Gastrocnemius medialis (tissue), 4 donors: ENCODE measurements at regions not wholly inside any gene's neighbourhood (a gene's known extent, or its start where the extent isn't known, plus 50 kb on each side); places are given as distances from the start of the nearest gene placed in this dataset.

Experiments used
- ATAC-seq, 2 donors: fragments of 150-250 bp; one replicate each; pipeline ENCODE4 v1.9.1; 2016
- DNase-seq, 2 donors: peaks; one replicate each; pipeline ENCODE4 v3.0.0-alpha.2; 2019
- H3K27ac ChIP-seq, 4 donors: fragments of 200-600 bp; sonication (generic); 1 replicate in 1 of 4; 2 replicates in 3 of 4; pipeline ENCODE4 v1.5.1; 2016 to 2018; ENCODE audit warnings: mild to moderate bottlenecking in 2 of 4, moderate library complexity in 1 of 4
- H3K27me3 ChIP-seq, 3 donors: fragments of 200-600 bp; sonication (generic) in 2 of 3; 1 replicate in 1 of 3; 2 replicates in 2 of 3; pipeline versions ENCODE4 v1.5.1 to v1.6.0; 2016 to 2019; ENCODE audit warnings: mild to moderate bottlenecking in 1 of 3, moderate library complexity in 1 of 3
- H3K36me3 ChIP-seq, 2 donors: fragments of 200-600 bp; sonication (generic) in 1 of 2; one replicate each; pipeline ENCODE4 v1.5.1; 2017 to 2018
- H3K4me1 ChIP-seq, 2 donors: fragments of 200-600 bp; sonication (generic) in 1 of 2; one replicate each; pipeline ENCODE4 v1.5.1; 2016 to 2017; ENCODE audit warnings: mild to moderate bottlenecking in 2 of 2
- H3K4me3 ChIP-seq, 4 donors: fragments of 200-600 bp; sonication (generic) in 3 of 4; 1 replicate in 1 of 4; 2 replicates in 3 of 4; pipeline ENCODE4 v1.5.1; 2016 to 2019; ENCODE audit warnings: mild to moderate bottlenecking in 2 of 4
- H3K9me3 ChIP-seq, 3 donors: fragments of 200-600 bp; sonication (generic) in 2 of 3; 1 replicate in 1 of 3; 2 replicates in 2 of 3; pipeline ENCODE4 v1.5.1; 2016 to 2019
- CTCF ChIP-seq, 5 experiments: fragments of 450-650 bp in 3 of 5; fragments of 200-600 bp in 2 of 5; sonication (generic) in 2 of 5; IDR thresholded peaks in 4 of 5; conservative IDR thresholded peaks in 1 of 5; 1 replicate in 4 of 5; 2 replicates in 1 of 5; pipeline ENCODE4 v1.5.1; 2016 to 2019; ENCODE audit warnings: antibody characterized with exemption in 5 of 5, mild to moderate bottlenecking in 3 of 5, moderate library complexity in 3 of 5
- POLR2A ChIP-seq, 2 donors: fragments of 450-650 bp; IDR thresholded peaks; one replicate each; pipeline ENCODE4 v1.6.1; 2017; ENCODE audit warnings: antibody characterized with exemption in 2 of 2, mild to moderate bottlenecking in 2 of 2, moderate library complexity in 2 of 2
- in situ Hi-C, 4 donors: fragments of 200-750 bp; cut with MboI; loops; one replicate each; pipeline versions ENCODE4 v1.15.0 to v1.8.0; 2017; ENCODE audit warnings: low sequenced_read_pairs in 4 of 4
- intact Hi-C: fragments of 100-400 bp; cut with DNase I; formaldehyde crosslinking; loops from one replicate; pipeline ENCODE4 v1.15.1; 2023; ENCODE audit warnings: low total_unique reads

- H3K4me3 ChIP-seq, result no peak overlapping the region
- DNase-seq (no peak), ATAC-seq (no peak)
- H3K36me3 ChIP-seq, result no peaks in the 10 kb centered on the region
- H3K9me3 ChIP-seq, result no peaks in the 10 kb centered on the region
- TF ChIP-seq POLR2A (IDR thresholded peaks at IDR 0.05) (no peak), CTCF (IDR thresholded peaks at IDR 0.05 in 4 of 5, conservative IDR thresholded peaks at IDR 0.05 in 1 of 5) (no peak)
- in situ Hi-C loops (no loop called here), intact Hi-C loops (no loop called here)
- no peaks in the 10 kb centered on the region for H3K4me1 ChIP-seq
- H3K27ac ChIP-seq, result no peak overlapping the region
- H3K27me3 ChIP-seq, result no peaks in the 10 kb centered on the region
Observed at GRCh38 chr10:28733245-28733644, 55.9 kb downstream of the BAMBI start.

- DNase-seq, result no peak
- Histone ChIP-seq H3K4me3 (no peak overlapping the region), H3K4me1 (no peaks in the 10 kb centered on the region), H3K9me3 (no peaks in the 10 kb centered on the region), H3K36me3 (no peaks in the 10 kb centered on the region), H3K27me3 (no peaks in the 10 kb centered on the region), H3K27ac (no peak overlapping the region)
- in situ Hi-C loops (no loop called here), intact Hi-C loops (no loop called here)
- no peak for TF ChIP-seq CTCF (IDR thresholded peaks at IDR 0.05 in 4 of 5, conservative IDR thresholded peaks at IDR 0.05 in 1 of 5)
- TF ChIP-seq POLR2A (IDR thresholded peaks at IDR 0.05), result no peak
- no peak for ATAC-seq
Observed at GRCh38 chr10:28733647-28734046, 56.3 kb downstream of the BAMBI start.

GRCh38 chr10:28734938-28735759 lies 57.8 kb downstream of the BAMBI start:
- H3K36me3 ChIP-seq, result no peaks in the 10 kb centered on the region
- no peak overlapping the region for H3K27ac ChIP-seq
- ATAC-seq (no peak), DNase-seq (no peak)
- TF ChIP-seq POLR2A (IDR thresholded peaks at IDR 0.05) (no peak), CTCF (IDR thresholded peaks at IDR 0.05 in 4 of 5, conservative IDR thresholded peaks at IDR 0.05 in 1 of 5) (no peak)
- no peaks in the 10 kb centered on the region for H3K4me1 ChIP-seq
- no peaks in the 10 kb centered on the region for H3K27me3 ChIP-seq
- in situ Hi-C loops, result no loop called here
- H3K4me3 ChIP-seq, result no peak overlapping the region
- intact Hi-C loops, result no loop called here
- H3K9me3 ChIP-seq, result no peaks in the 10 kb centered on the region

GRCh38 chr10:28737096-28737495 lies 59.8 kb downstream of the BAMBI start:
- no peaks in the 10 kb centered on the region for H3K9me3 ChIP-seq
- TF ChIP-seq CTCF (IDR thresholded peaks at IDR 0.05 in 4 of 5, conservative IDR thresholded peaks at IDR 0.05 in 1 of 5) (no peak), POLR2A (IDR thresholded peaks at IDR 0.05) (no peak)
- in situ Hi-C loops, result no loop called here
- intact Hi-C loops, result no loop called here
- no peak for ATAC-seq
- no peaks in the 10 kb centered on the region for H3K36me3 ChIP-seq
- no peaks in the 10 kb centered on the region for H3K27me3 ChIP-seq
- H3K4me1 ChIP-seq, result no peaks in the 10 kb centered on the region
- H3K27ac ChIP-seq, result no peak overlapping the region
- DNase-seq, result no peak
- H3K4me3 ChIP-seq, result no peak overlapping the region

- H3K4me1 ChIP-seq, result no peaks in the 10 kb centered on the region
- ATAC-seq (no peak), DNase-seq (no peak)
- no peaks in the 10 kb centered on the region for H3K27me3 ChIP-seq
- intact Hi-C loops, result no loop called here
- no peak overlapping the region for H3K27ac ChIP-seq
- H3K4me3 ChIP-seq, result no peak overlapping the region
- no peak for TF ChIP-seq CTCF (IDR thresholded peaks at IDR 0.05 in 4 of 5, conservative IDR thresholded peaks at IDR 0.05 in 1 of 5)
- no peak for TF ChIP-seq POLR2A (IDR thresholded peaks at IDR 0.05)
- in situ Hi-C loops, result no loop called here
- no peaks in the 10 kb centered on the region for H3K9me3 ChIP-seq
- no peaks in the 10 kb centered on the region for H3K36me3 ChIP-seq
Observed at GRCh38 chr10:28738200-28738599, 60.9 kb downstream of the BAMBI start.
